ENCODE measurements at regions not wholly inside any gene's neighbourhood (a gene's known extent, or its start where the extent isn't known, plus 50 kb on each side); places are given as distances from the start of the nearest gene placed in this dataset.

GRCh38 chr16:5619304-5619703, 521.7 kb upstream of the EEF2KMT start:
- Histone ChIP-seq H3K27me3 (ENCODE audit: control insufficient read depth, insufficient read depth, low read length) (no peaks in the 10 kb centered on the region), H3K79me2 (ENCODE audit: control insufficient read depth, insufficient read depth, low read length) (no peaks in the 10 kb centered on the region), H3K4me2 (ENCODE audit: extremely low read depth, insufficient read depth, low read length) (no peak overlapping the region), H4K20me1 (ENCODE audit: control insufficient read depth, extremely low read depth, insufficient read depth, low read length) (no peaks in the 10 kb centered on the region), H2AFZ (ENCODE audit: low read length) (no peak overlapping the region), H3K4me1 (ENCODE audit: control insufficient read depth, extremely low read depth, insufficient read depth, low read length) (no peaks in the 10 kb centered on the region), H3K36me3 (ENCODE audit: control insufficient read depth, insufficient read depth, low read length) (no peaks in the 10 kb centered on the region), H3K27ac (ENCODE audit: insufficient read depth, low read length) (no peak overlapping the region), H3K9me3 (ENCODE audit: control insufficient read depth, insufficient read depth, low read depth, low read length) (no peaks in the 10 kb centered on the region), H3K9ac (ENCODE audit: insufficient read depth, low read length) (no peak overlapping the region), H3K4me3 (replicated peaks in 1 of 4; ENCODE audit: control extremely low read depth in 1 of 4, insufficient read depth in 1 of 4, low read depth in 3 of 4, low read length in 4 of 4) (no peak overlapping the region)
- DNase-seq (ENCODE audit: low read depth in 2 of 2): no peak
- TF ChIP-seq EZH2 (IDR thresholded peaks at IDR 0.05; ENCODE audit: low read length, missing control alignments): no peak
- TF ChIP-seq CTCF (conservative IDR thresholded peaks at IDR 0.05 in 1 of 2, IDR thresholded peaks at IDR 0.05 in 1 of 2; ENCODE audit: low read depth in 1 of 2, low read length in 2 of 2): no peak

- no peak overlapping the region for H3K4me3 ChIP-seq (replicated peaks in 1 of 4; ENCODE audit: control extremely low read depth in 1 of 4, insufficient read depth in 1 of 4, low read depth in 3 of 4, low read length in 4 of 4)
- TF ChIP-seq EZH2 (IDR thresholded peaks at IDR 0.05; ENCODE audit: low read length, missing control alignments) (no peak), CTCF (conservative IDR thresholded peaks at IDR 0.05 in 1 of 2, IDR thresholded peaks at IDR 0.05 in 1 of 2; ENCODE audit: low read depth in 1 of 2, low read length in 2 of 2) (no peak)
- no peaks in the 10 kb centered on the region for H3K36me3 ChIP-seq (ENCODE audit: control insufficient read depth, insufficient read depth, low read length)
- no peak overlapping the region for H2AFZ ChIP-seq (ENCODE audit: low read length)
- no peak overlapping the region for H3K27ac ChIP-seq (ENCODE audit: insufficient read depth, low read length)
- no peaks in the 10 kb centered on the region for H4K20me1 ChIP-seq (ENCODE audit: control insufficient read depth, extremely low read depth, insufficient read depth, low read length)
- no peaks in the 10 kb centered on the region for H3K4me1 ChIP-seq (ENCODE audit: control insufficient read depth, extremely low read depth, insufficient read depth, low read length)
- H3K27me3 ChIP-seq (ENCODE audit: control insufficient read depth, insufficient read depth, low read length): no peaks in the 10 kb centered on the region
- no peaks in the 10 kb centered on the region for H3K79me2 ChIP-seq (ENCODE audit: control insufficient read depth, insufficient read depth, low read length)
- H3K9ac ChIP-seq (ENCODE audit: insufficient read depth, low read length): no peak overlapping the region
- no peak overlapping the region for H3K4me2 ChIP-seq (ENCODE audit: extremely low read depth, insufficient read depth, low read length)
- no peaks in the 10 kb centered on the region for H3K9me3 ChIP-seq (ENCODE audit: control insufficient read depth, insufficient read depth, low read depth, low read length)
- no peak for DNase-seq (ENCODE audit: low read depth in 2 of 2)
Observed at GRCh38 chr16:5616841-5617240, 519.2 kb upstream of the EEF2KMT start.

- Histone ChIP-seq H4K20me1 (ENCODE audit: control insufficient read depth, extremely low read depth, insufficient read depth, low read length) (no peaks in the 10 kb centered on the region), H3K79me2 (ENCODE audit: control insufficient read depth, insufficient read depth, low read length) (no peaks in the 10 kb centered on the region), H3K9me3 (ENCODE audit: control insufficient read depth, insufficient read depth, low read depth, low read length) (no peaks in the 10 kb centered on the region), H3K4me3 (replicated peaks in 1 of 4; ENCODE audit: control extremely low read depth in 1 of 4, insufficient read depth in 1 of 4, low read depth in 3 of 4, low read length in 4 of 4) (no peak overlapping the region), H3K36me3 (ENCODE audit: control insufficient read depth, insufficient read depth, low read length) (no peaks in the 10 kb centered on the region), H3K27me3 (ENCODE audit: control insufficient read depth, insufficient read depth, low read length) (no peaks in the 10 kb centered on the region), H3K27ac (ENCODE audit: insufficient read depth, low read length) (no peak overlapping the region), H3K4me2 (ENCODE audit: extremely low read depth, insufficient read depth, low read length) (no peak overlapping the region), H3K4me1 (ENCODE audit: control insufficient read depth, extremely low read depth, insufficient read depth, low read length) (no peaks in the 10 kb centered on the region), H2AFZ (ENCODE audit: low read length) (no peak overlapping the region), H3K9ac (ENCODE audit: insufficient read depth, low read length) (no peak overlapping the region)
- no peak for TF ChIP-seq EZH2 (IDR thresholded peaks at IDR 0.05; ENCODE audit: low read length, missing control alignments)
- no peak for TF ChIP-seq CTCF (conservative IDR thresholded peaks at IDR 0.05 in 1 of 2, IDR thresholded peaks at IDR 0.05 in 1 of 2; ENCODE audit: low read depth in 1 of 2, low read length in 2 of 2)
- peak in 1 of 2 donors; percentile 3 for DNase-seq (ENCODE audit: low read depth in 2 of 2)
Observed at GRCh38 chr16:5615868-5616642, 518.5 kb upstream of the EEF2KMT start.

All from fibroblast of lung (primary cell).